Neural cell (in vitro differentiated cells): ENCODE measurements at regions not wholly inside any gene's neighbourhood (a gene's known extent, or its start where the extent isn't known, plus 50 kb on each side); places are given as distances from the start of the nearest gene placed in this dataset.

ENCODE experiments used
- H2AFZ ChIP-seq: fragments of 200-600, 300-800 bp; sonication (generic), shearing (Covaris generic); 2 replicates; pipeline ENCODE4 v1.6.0; 2014; ENCODE audit warnings: low read depth, mild to moderate bottlenecking, antibody characterized with exemption, low read length, moderate library complexity
- H3F3A ChIP-seq: fragments of 200-600 bp; shearing (Covaris generic); 2 replicates; pipeline ENCODE4 v1.6.1; 2016; ENCODE audit warnings: mild to moderate bottlenecking, moderate library complexity, mixed read lengths, antibody characterized with exemption, low read length; ENCODE audit not compliant: insufficient read depth, poor library complexity, severe bottlenecking
- H3K27ac ChIP-seq: fragments of 200-600, 300-800 bp; sonication (generic), shearing (Covaris generic); 2 replicates; pipeline ENCODE4 v1.5.1; 2014; ENCODE audit warnings: mild to moderate bottlenecking, low read length, moderate library complexity
- H3K27me3 ChIP-seq: fragments of 300-800, 200-600 bp; sonication (generic), shearing (Covaris generic); 2 replicates; pipeline ENCODE4 v1.6.0; 2014; ENCODE audit warnings: mild to moderate bottlenecking, low read depth, low read length, moderate library complexity; ENCODE audit not compliant: insufficient read depth
- H3K36me3 ChIP-seq: fragments of 300-800, 200-600 bp; sonication (generic), shearing (Covaris generic); 2 replicates; pipeline ENCODE4 v1.5.1; 2014; ENCODE audit warnings: mild to moderate bottlenecking, antibody characterized with exemption, low read length, moderate library complexity; ENCODE audit not compliant: insufficient read depth
- H3K4me2 ChIP-seq: fragments of 300-800, 200-600 bp; sonication (generic), shearing (Covaris generic); 2 replicates; pipeline ENCODE4 v1.6.0; 2014; ENCODE audit warnings: mild to moderate bottlenecking, low read length
- H3K4me3 ChIP-seq: fragments of 300-800, 200-600 bp; sonication (generic), shearing (Covaris generic); 2 replicates; pipeline ENCODE4 v1.5.1; 2014; ENCODE audit warnings: mild to moderate bottlenecking, low read length, moderate library complexity
- H3K79me2 ChIP-seq: fragments of 200-600 bp; shearing (Covaris generic); replicated peaks from 2 replicates; pipeline ENCODE4 v1.6.0; 2014; ENCODE audit warnings: mild to moderate bottlenecking, low read length, moderate library complexity; ENCODE audit not compliant: insufficient read depth
- H3K9ac ChIP-seq: fragments of 300-800, 200-600 bp; sonication (generic), shearing (Covaris generic); 2 replicates; pipeline ENCODE4 v1.6.1; 2016; ENCODE audit warnings: mild to moderate bottlenecking, low read length, mixed read lengths
- H3K9me2 ChIP-seq: fragments of 200-600 bp; shearing (Covaris generic); 2 replicates; pipeline ENCODE4 v1.6.1; 2016; ENCODE audit warnings: mild to moderate bottlenecking, low read length, mixed read lengths; ENCODE audit not compliant: insufficient read depth
- H3K9me3 ChIP-seq: fragments of 200-600, 300-800 bp; sonication (generic), shearing (Covaris generic); 2 replicates; pipeline ENCODE4 v1.6.1; 2016; ENCODE audit warnings: mild to moderate bottlenecking, mixed run types, low read length, moderate library complexity, mixed read lengths
- H4K20me1 ChIP-seq: fragments of 200-600 bp; shearing (Covaris generic); 2 replicates; pipeline ENCODE4 v1.6.1; 2016; ENCODE audit warnings: mild to moderate bottlenecking, mixed run types; ENCODE audit not compliant: insufficient read depth
- EP300 ChIP-seq: fragments of 450-650 bp; conservative IDR thresholded peaks from 2 replicates; pipeline ENCODE4 v1.6.1; 2014; ENCODE audit warnings: antibody characterized with exemption, mild to moderate bottlenecking, moderate library complexity; ENCODE audit not compliant: poor library complexity, severe bottlenecking
- EZH2 ChIP-seq: fragments of 200-600, 300-800 bp; shearing (Covaris generic), sonication (generic); IDR thresholded peaks from 2 replicates; pipeline ENCODE4 v1.6.1; 2014; ENCODE audit warnings: antibody characterized with exemption, low read length, borderline replicate concordance, mild to moderate bottlenecking; ENCODE audit not compliant: insufficient read depth, poor library complexity, severe bottlenecking
- POLR2AphosphoS5 ChIP-seq: IDR thresholded peaks from 2 replicates; pipeline ENCODE4 v1.6.1; 2012
- RAD21 ChIP-seq: fragments of 450-650 bp; conservative IDR thresholded peaks from 2 replicates; pipeline ENCODE4 v1.6.1; 2014; ENCODE audit warnings: antibody characterized with exemption, mild to moderate bottlenecking, moderate library complexity
- SMC3 ChIP-seq: fragments of 450-650 bp; conservative IDR thresholded peaks from 2 replicates; pipeline ENCODE4 v1.6.1; 2014; ENCODE audit warnings: antibody characterized with exemption, mild to moderate bottlenecking, moderate library complexity; ENCODE audit not compliant: poor library complexity
- TAF1 ChIP-seq: IDR thresholded peaks from 2 replicates; pipeline ENCODE4 v1.6.1; 2012; ENCODE audit warnings: low read depth
- TF ChIP-seq, protein P1 (sequence below): fragments of 450-650 bp; IDR thresholded peaks from 2 replicates; pipeline ENCODE4 v1.5.1; 2014; ENCODE audit warnings: antibody characterized with exemption, mild to moderate bottlenecking, moderate library complexity; ENCODE audit not compliant: poor library complexity, severe bottlenecking
- TF ChIP-seq, protein P2 (sequence below): IDR thresholded peaks from 2 replicates; pipeline ENCODE4 v1.6.1; 2012; ENCODE audit warnings: borderline replicate concordance

DNA sequence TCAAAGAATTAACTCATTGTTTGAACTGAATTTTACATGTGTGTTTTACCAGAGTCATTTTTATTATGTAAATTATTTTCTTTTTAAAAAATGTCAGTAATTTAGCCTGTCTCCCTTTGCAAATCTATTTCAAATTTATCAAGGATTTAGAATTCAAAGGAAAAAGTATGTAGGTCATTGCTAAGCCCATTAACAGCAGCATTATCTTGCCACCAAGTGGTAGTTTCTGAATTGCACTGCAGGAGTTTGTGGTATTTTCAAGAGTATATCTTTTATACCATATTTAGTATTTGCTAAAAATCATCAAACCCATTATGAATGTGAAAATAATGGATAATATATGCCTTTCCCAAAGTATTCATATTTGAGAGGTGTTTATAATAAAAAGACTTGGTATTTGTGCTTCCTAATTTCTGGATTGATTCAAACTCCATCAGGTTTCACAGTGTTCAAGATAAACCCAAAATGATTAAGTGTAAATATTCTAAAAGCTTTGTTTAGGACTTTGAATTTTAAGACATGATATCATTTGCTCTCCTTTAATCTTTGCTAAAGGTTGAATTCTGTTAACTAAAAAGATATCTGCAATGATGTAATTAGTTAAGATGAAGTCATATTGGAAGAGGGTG is 711.4 kb downstream of the FSCB start:
- H3K4me3 ChIP-seq = no peak overlapping the region
- H3K27me3 ChIP-seq = no peaks in the 10 kb centered on the region
- no peak overlapping the region for H3K9ac ChIP-seq
- H3K4me2 ChIP-seq = no peak overlapping the region
- H3K27ac ChIP-seq = no peak overlapping the region
- no peaks in the 10 kb centered on the region for H3K9me2 ChIP-seq
- no peaks in the 10 kb centered on the region for H3K79me2 ChIP-seq
- H2AFZ ChIP-seq = no peak overlapping the region
- no peaks in the 10 kb centered on the region for H4K20me1 ChIP-seq
- H3K36me3 ChIP-seq = no peaks in the 10 kb centered on the region
- H3K9me3 ChIP-seq = no peaks in the 10 kb centered on the region
- TF ChIP-seq RAD21 = peak; percentile 86
- TF ChIP-seq, protein P1, sequence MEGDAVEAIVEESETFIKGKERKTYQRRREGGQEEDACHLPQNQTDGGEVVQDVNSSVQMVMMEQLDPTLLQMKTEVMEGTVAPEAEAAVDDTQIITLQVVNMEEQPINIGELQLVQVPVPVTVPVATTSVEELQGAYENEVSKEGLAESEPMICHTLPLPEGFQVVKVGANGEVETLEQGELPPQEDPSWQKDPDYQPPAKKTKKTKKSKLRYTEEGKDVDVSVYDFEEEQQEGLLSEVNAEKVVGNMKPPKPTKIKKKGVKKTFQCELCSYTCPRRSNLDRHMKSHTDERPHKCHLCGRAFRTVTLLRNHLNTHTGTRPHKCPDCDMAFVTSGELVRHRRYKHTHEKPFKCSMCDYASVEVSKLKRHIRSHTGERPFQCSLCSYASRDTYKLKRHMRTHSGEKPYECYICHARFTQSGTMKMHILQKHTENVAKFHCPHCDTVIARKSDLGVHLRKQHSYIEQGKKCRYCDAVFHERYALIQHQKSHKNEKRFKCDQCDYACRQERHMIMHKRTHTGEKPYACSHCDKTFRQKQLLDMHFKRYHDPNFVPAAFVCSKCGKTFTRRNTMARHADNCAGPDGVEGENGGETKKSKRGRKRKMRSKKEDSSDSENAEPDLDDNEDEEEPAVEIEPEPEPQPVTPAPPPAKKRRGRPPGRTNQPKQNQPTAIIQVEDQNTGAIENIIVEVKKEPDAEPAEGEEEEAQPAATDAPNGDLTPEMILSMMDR = peak; percentile 78
- peak; percentile 84 for TF ChIP-seq SMC3
- TF ChIP-seq EZH2 = no peak
- H3F3A ChIP-seq = no peaks in the 10 kb centered on the region

DNA sequence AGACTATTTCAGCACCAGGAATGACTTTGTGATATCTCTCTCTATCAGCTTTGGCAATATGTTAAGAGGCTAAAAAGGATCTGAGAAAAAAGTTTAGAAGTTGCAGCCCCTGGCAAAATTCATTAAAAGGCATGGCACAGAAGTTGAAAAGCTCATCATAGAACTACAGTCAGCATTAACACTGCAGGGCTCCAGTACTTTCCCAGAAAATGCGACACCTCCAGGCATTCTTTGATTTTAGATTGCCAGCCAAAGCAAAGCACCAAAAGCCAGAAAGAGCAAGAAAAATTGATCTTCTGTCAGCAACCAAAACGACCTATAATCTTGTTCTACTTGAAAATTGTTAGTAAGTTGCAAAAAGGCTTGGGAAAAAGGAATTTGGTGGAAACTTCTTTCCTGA is 713.5 kb downstream of the FSCB start:
- Histone ChIP-seq H3K9ac (no peak overlapping the region), H3F3A (no peaks in the 10 kb centered on the region), H3K9me3 (no peaks in the 10 kb centered on the region), H3K4me3 (no peak overlapping the region), H3K27ac (no peak overlapping the region), H2AFZ (no peak overlapping the region), H3K27me3 (no peaks in the 10 kb centered on the region), H3K9me2 (no peaks in the 10 kb centered on the region), H4K20me1 (no peaks in the 10 kb centered on the region), H3K4me2 (no peak overlapping the region), H3K79me2 (no peaks in the 10 kb centered on the region), H3K36me3 (no peaks in the 10 kb centered on the region)
- no peak for TF ChIP-seq EZH2
- TF ChIP-seq TAF1 = no peak
- TF ChIP-seq SMC3 = no peak
- TF ChIP-seq EP300 = no peak
- TF ChIP-seq RAD21 = no peak
- TF ChIP-seq, protein P2, sequence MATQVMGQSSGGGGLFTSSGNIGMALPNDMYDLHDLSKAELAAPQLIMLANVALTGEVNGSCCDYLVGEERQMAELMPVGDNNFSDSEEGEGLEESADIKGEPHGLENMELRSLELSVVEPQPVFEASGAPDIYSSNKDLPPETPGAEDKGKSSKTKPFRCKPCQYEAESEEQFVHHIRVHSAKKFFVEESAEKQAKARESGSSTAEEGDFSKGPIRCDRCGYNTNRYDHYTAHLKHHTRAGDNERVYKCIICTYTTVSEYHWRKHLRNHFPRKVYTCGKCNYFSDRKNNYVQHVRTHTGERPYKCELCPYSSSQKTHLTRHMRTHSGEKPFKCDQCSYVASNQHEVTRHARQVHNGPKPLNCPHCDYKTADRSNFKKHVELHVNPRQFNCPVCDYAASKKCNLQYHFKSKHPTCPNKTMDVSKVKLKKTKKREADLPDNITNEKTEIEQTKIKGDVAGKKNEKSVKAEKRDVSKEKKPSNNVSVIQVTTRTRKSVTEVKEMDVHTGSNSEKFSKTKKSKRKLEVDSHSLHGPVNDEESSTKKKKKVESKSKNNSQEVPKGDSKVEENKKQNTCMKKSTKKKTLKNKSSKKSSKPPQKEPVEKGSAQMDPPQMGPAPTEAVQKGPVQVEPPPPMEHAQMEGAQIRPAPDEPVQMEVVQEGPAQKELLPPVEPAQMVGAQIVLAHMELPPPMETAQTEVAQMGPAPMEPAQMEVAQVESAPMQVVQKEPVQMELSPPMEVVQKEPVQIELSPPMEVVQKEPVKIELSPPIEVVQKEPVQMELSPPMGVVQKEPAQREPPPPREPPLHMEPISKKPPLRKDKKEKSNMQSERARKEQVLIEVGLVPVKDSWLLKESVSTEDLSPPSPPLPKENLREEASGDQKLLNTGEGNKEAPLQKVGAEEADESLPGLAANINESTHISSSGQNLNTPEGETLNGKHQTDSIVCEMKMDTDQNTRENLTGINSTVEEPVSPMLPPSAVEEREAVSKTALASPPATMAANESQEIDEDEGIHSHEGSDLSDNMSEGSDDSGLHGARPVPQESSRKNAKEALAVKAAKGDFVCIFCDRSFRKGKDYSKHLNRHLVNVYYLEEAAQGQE = no peak

DNA sequence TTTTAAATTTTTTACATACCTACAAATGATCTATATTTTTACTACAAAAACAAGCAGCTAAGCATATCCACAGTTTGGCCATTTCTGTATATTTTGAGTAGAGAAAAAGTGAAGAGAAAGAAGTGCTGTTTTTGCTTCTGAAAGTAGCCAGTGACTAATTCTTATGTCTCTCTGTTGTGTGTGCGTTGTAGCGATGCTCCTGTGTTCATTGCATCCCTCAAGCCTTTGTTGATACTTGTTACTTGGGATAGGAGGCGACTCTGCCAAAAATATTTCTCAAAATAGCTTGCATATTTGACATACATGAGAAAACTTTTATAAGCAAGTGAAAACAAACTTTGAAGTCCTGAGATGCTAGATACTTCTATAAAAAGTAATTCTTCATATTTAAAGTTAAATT is 714.1 kb downstream of the FSCB start:
- TF ChIP-seq TAF1 (no peak), POLR2AphosphoS5 (no peak), EP300 (no peak), RAD21 (no peak)
- TF ChIP-seq, protein P2 = no peak
- H4K20me1 ChIP-seq = no peaks in the 10 kb centered on the region
- no peak overlapping the region for H2AFZ ChIP-seq
- no peaks in the 10 kb centered on the region for H3F3A ChIP-seq
- no peak overlapping the region for H3K4me2 ChIP-seq
- H3K9ac ChIP-seq = no peak overlapping the region
- H3K27ac ChIP-seq = no peak overlapping the region
- no peaks in the 10 kb centered on the region for H3K79me2 ChIP-seq
- H3K36me3 ChIP-seq = no peaks in the 10 kb centered on the region
- H3K4me3 ChIP-seq = no peak overlapping the region
- no peaks in the 10 kb centered on the region for H3K9me3 ChIP-seq
- no peaks in the 10 kb centered on the region for H3K27me3 ChIP-seq
- H3K9me2 ChIP-seq = no peaks in the 10 kb centered on the region
